HEK293 (cell line): ENCODE measurements at regions not wholly inside any gene's neighbourhood (a gene's known extent, or its start where the extent isn't known, plus 50 kb on each side); places are given as distances from the start of the nearest gene placed in this dataset.

Experiments used
- CTCF ChIA-PET: fragments of 350-600 bp; formaldehyde crosslinking; extraction: SDS; loops from one replicate; lab custom pipeline; 2021; ENCODE audit warnings: antibody characterized with exemption; lab: Yijun Ruan, JAX
- POLR2A ChIA-PET: fragments of 300-600 bp; formaldehyde crosslinking; extraction: SDS; loops from one replicate; lab custom pipeline; 2020; ENCODE audit warnings: antibody characterized with exemption, inconsistent platforms; lab: Yijun Ruan, JAX
- H3K27ac ChIP-seq: fragments of 200-500 bp; sonication (Bioruptor generic); 2 replicates; pipeline ENCODE4 v1.5.1; 2014; ENCODE audit warnings: low read depth, low read length, control low read depth, inconsistent platforms; ENCODE audit errors: extremely low read depth
- H3K36me3 ChIP-seq, 2 experiments: fragments of 200-500 bp in 1 of 2; sonication (Bioruptor generic) in 1 of 2; 1 replicate in 1 of 2; 2 replicates in 1 of 2; pipeline ENCODE4 v1.5.1; 2014 to 2017; ENCODE audit warnings: inconsistent platforms in 2 of 2, low read length in 2 of 2; ENCODE audit not compliant: control insufficient read depth in 2 of 2, insufficient read depth in 1 of 2
- H3K4me1 ChIP-seq: fragments of 200-500 bp; sonication (Bioruptor generic); 2 replicates; pipeline ENCODE4 v1.5.1; 2014; ENCODE audit warnings: mild to moderate bottlenecking, low read length, inconsistent platforms; ENCODE audit not compliant: control insufficient read depth, insufficient read depth
- H3K4me3 ChIP-seq: 2 replicates; pipeline ENCODE4 v1.5.1; 2011; ENCODE audit warnings: low read depth, mild to moderate bottlenecking, control low read depth, low read length, moderate library complexity
- H3K9me3 ChIP-seq: fragments of 200-500 bp; sonication (Bioruptor generic); 2 replicates; pipeline ENCODE4 v1.5.1; 2014; ENCODE audit warnings: low read depth, low read length, inconsistent platforms; ENCODE audit not compliant: control insufficient read depth, insufficient read depth
- GLIS2 ChIP-seq: fragments of 450-650 bp; formaldehyde crosslinking; IDR thresholded peaks from 2 replicates; pipeline ENCODE4 v1.5.1; 2016; ENCODE audit warnings: missing biosample characterization, missing genetic modification characterization
- HOXD13 ChIP-seq: sonication (generic); formaldehyde crosslinking; IDR thresholded peaks from 2 replicates; pipeline ENCODE4 v1.8.0; 2022; ENCODE audit warnings: missing genetic modification reagents, borderline replicate concordance
- IKZF3 ChIP-seq: fragments of 450-650 bp; IDR thresholded peaks from 2 replicates; pipeline ENCODE4 v1.5.0; 2018; ENCODE audit warnings: missing biosample characterization, mild to moderate bottlenecking, missing genetic modification characterization, moderate library complexity
- KLF10 ChIP-seq: fragments of 450-650 bp; IDR thresholded peaks from 2 replicates; pipeline ENCODE4 v1.5.1; 2018; ENCODE audit warnings: missing biosample characterization, mild to moderate bottlenecking, missing genetic modification characterization
- KLF16 ChIP-seq: fragments of 450-650 bp; formaldehyde crosslinking; IDR thresholded peaks from 2 replicates; pipeline ENCODE4 v1.5.1; 2017; ENCODE audit warnings: missing biosample characterization, missing genetic modification characterization
- MEIS1 ChIP-seq: sonication (generic); formaldehyde crosslinking; IDR thresholded peaks from 2 replicates; pipeline ENCODE4 v1.8.1; 2022; ENCODE audit warnings: missing genetic modification reagents, mild to moderate bottlenecking, borderline replicate concordance
- ZBTB44 ChIP-seq: fragments of 450-650 bp; IDR thresholded peaks from 2 replicates; pipeline ENCODE4 v1.5.1; 2018; ENCODE audit warnings: missing biosample characterization, mild to moderate bottlenecking, missing genetic modification characterization
- ZBTB48 ChIP-seq: fragments of 450-650 bp; formaldehyde crosslinking; IDR thresholded peaks from 2 replicates; pipeline ENCODE4 v1.5.1; 2016; ENCODE audit warnings: missing biosample characterization, missing genetic modification characterization
- ZEB2 ChIP-seq: fragments of 450-650 bp; formaldehyde crosslinking; IDR thresholded peaks from 2 replicates; pipeline ENCODE4 v1.5.1; 2016; ENCODE audit warnings: missing biosample characterization, missing genetic modification characterization
- ZNF169 ChIP-seq: fragments of 450-650 bp; formaldehyde crosslinking; IDR thresholded peaks from 2 replicates; pipeline ENCODE4 v1.5.1; 2016; ENCODE audit warnings: missing biosample characterization, missing genetic modification characterization
- ZNF302 ChIP-seq: fragments of 450-650 bp; formaldehyde crosslinking; IDR thresholded peaks from 2 replicates; pipeline ENCODE4 v1.5.1; 2016; ENCODE audit warnings: missing biosample characterization, missing genetic modification characterization, low read depth
- ZNF324 ChIP-seq: fragments of 450-650 bp; formaldehyde crosslinking; IDR thresholded peaks from 2 replicates; pipeline ENCODE4 v1.5.1; 2016; ENCODE audit warnings: missing biosample characterization, missing genetic modification characterization
- ZNF366 ChIP-seq: fragments of 450-650 bp; formaldehyde crosslinking; conservative IDR thresholded peaks from 2 replicates; pipeline ENCODE4 v1.5.1; 2016; ENCODE audit warnings: missing biosample characterization, missing genetic modification characterization
- ZNF37A ChIP-seq: fragments of 450-650 bp; IDR thresholded peaks from 2 replicates; pipeline ENCODE4 v1.5.1; 2018; ENCODE audit warnings: missing biosample characterization, missing genetic modification characterization
- ZNF426 ChIP-seq: fragments of 450-650 bp; formaldehyde crosslinking; IDR thresholded peaks from 2 replicates; pipeline ENCODE4 v1.5.1; 2017; ENCODE audit warnings: missing biosample characterization, missing genetic modification characterization, mild to moderate bottlenecking, inconsistent platforms, moderate library complexity
- ZNF48 ChIP-seq: fragments of 450-650 bp; formaldehyde crosslinking; IDR thresholded peaks from 2 replicates; pipeline ENCODE4 v1.5.1; 2016; ENCODE audit warnings: missing biosample characterization, missing genetic modification characterization
- ZNF488 ChIP-seq: fragments of 450-650 bp; formaldehyde crosslinking; IDR thresholded peaks from 2 replicates; pipeline ENCODE4 v1.5.1; 2016; ENCODE audit warnings: missing biosample characterization, missing genetic modification characterization
- ZNF510 ChIP-seq: fragments of 450-650 bp; formaldehyde crosslinking; IDR thresholded peaks from 2 replicates; pipeline ENCODE4 v1.5.1; 2018; ENCODE audit warnings: mild to moderate bottlenecking, missing genetic modification characterization, missing biosample characterization; ENCODE audit not compliant: insufficient replicate concordance
- ZNF530 ChIP-seq: fragments of 450-650 bp; formaldehyde crosslinking; IDR thresholded peaks from 2 replicates; pipeline ENCODE4 v1.5.1; 2016; ENCODE audit warnings: low read depth, missing biosample characterization, missing genetic modification characterization
- ZNF560 ChIP-seq: fragments of 450-650 bp; formaldehyde crosslinking; IDR thresholded peaks from 2 replicates; pipeline ENCODE4 v1.5.1; 2017; ENCODE audit warnings: missing biosample characterization, missing genetic modification characterization, borderline replicate concordance
- ZNF707 ChIP-seq: fragments of 450-650 bp; formaldehyde crosslinking; IDR thresholded peaks from 2 replicates; pipeline ENCODE4 v1.5.1; 2016; ENCODE audit warnings: missing biosample characterization, missing genetic modification characterization
- ZNF785 ChIP-seq: fragments of 450-650 bp; formaldehyde crosslinking; IDR thresholded peaks from 2 replicates; pipeline ENCODE4 v1.5.1; 2016; ENCODE audit warnings: missing biosample characterization, missing genetic modification characterization
- ZNF792 ChIP-seq: fragments of 450-650 bp; formaldehyde crosslinking; IDR thresholded peaks from 2 replicates; pipeline ENCODE4 v1.5.1; 2016; ENCODE audit warnings: missing biosample characterization, missing genetic modification characterization
- ZSCAN18 ChIP-seq: fragments of 450-650 bp; formaldehyde crosslinking; IDR thresholded peaks from 2 replicates; pipeline ENCODE4 v1.5.1; 2016; ENCODE audit warnings: missing biosample characterization, missing genetic modification characterization

GRCh38 chr18:40962784-40963183 lies 992.2 kb upstream of the PIK3C3 start:
- no peaks in the 10 kb centered on the region for H3K9me3 ChIP-seq
- H3K27ac ChIP-seq = no peak overlapping the region
- ChIA-PET POLR2A (no interaction called here), CTCF (interaction anchor here (0.6 kb wide), 1 partner anchor 12 kb away, joined by 3 read pairs; no protein-coding TSS in a partner anchor)
- no peaks in the 10 kb centered on the region for H3K36me3 ChIP-seq
- H3K4me3 ChIP-seq = no peak overlapping the region
- H3K4me1 ChIP-seq = no peaks in the 10 kb centered on the region
- no peak for TF ChIP-seq ZNF488
- no peak for TF ChIP-seq ZNF48
- TF ChIP-seq ZNF510 (tag by site-specific recombination) = no peak
- no peak for TF ChIP-seq ZNF785 (tag by site-specific recombination)
- TF ChIP-seq, all 188 proteins: peak for 0

- Histone ChIP-seq H3K4me1 (no peaks in the 10 kb centered on the region), H3K27ac (no peak overlapping the region), H3K4me3 (no peak overlapping the region), H3K36me3 (no peaks in the 10 kb centered on the region), H3K9me3 (no peaks in the 10 kb centered on the region)
- POLR2A ChIA-PET = no interaction called here
- CTCF ChIA-PET = no interaction called here
- TF ChIP-seq IKZF3 (tag by site-specific recombination) = no peak
- TF ChIP-seq ZNF560 (tag by site-specific recombination) = no peak
- no peak for TF ChIP-seq ZBTB48 (tag by site-specific recombination)
- TF ChIP-seq ZNF37A = no peak
- TF ChIP-seq HOXD13 (CRISPR knock-in tag) = no peak
- TF ChIP-seq MEIS1 (CRISPR knock-in tag) = no peak
- TF ChIP-seq ZNF426 = no peak
- TF ChIP-seq ZBTB44 = no peak
- no peak for TF ChIP-seq ZNF707 (tag by site-specific recombination)
- TF ChIP-seq ZSCAN18 (tag by site-specific recombination) = no peak
- TF ChIP-seq ZEB2 (tag by site-specific recombination) = no peak
- TF ChIP-seq ZNF366 (tag by site-specific recombination) = no peak
- TF ChIP-seq ZNF302 = no peak
Observed at GRCh38 chr18:40957533-40958070, 997.4 kb upstream of the PIK3C3 start.

- CTCF ChIA-PET = no interaction called here
- POLR2A ChIA-PET = no interaction called here
- no peaks in the 10 kb centered on the region for H3K4me1 ChIP-seq
- TF ChIP-seq KLF16 (tag by site-specific recombination) (no peak), ZNF530 (tag by site-specific recombination) (no peak), ZNF792 (tag by site-specific recombination) (no peak), GLIS2 (tag by site-specific recombination) (no peak), ZNF169 (tag by site-specific recombination) (no peak), ZNF324 (tag by site-specific recombination) (no peak), KLF10 (tag by site-specific recombination) (no peak)
- TF ChIP-seq, all 188 proteins: peak for 0
- H3K27ac ChIP-seq = no peak overlapping the region
- H3K36me3 ChIP-seq = no peaks in the 10 kb centered on the region
- no peaks in the 10 kb centered on the region for H3K9me3 ChIP-seq
- H3K4me3 ChIP-seq = no peak overlapping the region
Observed at GRCh38 chr18:40956213-40956612, 998.8 kb upstream of the PIK3C3 start.
